HEK293T (cell line): ENCODE measurements at regions not wholly inside any gene's neighbourhood (a gene's known extent, or its start where the extent isn't known, plus 50 kb on each side); places are given as distances from the start of the nearest gene placed in this dataset.

Source experiments
- HDGF ChIP-seq: fragments of 450-650 bp; IDR thresholded peaks from 2 replicates; pipeline ENCODE4 v1.6.1; 2017; ENCODE audit warnings: antibody characterized with exemption, borderline replicate concordance
- SP1 ChIP-seq: fragments of 450-650 bp; IDR thresholded peaks from 2 replicates; pipeline ENCODE4 v1.6.1; 2017

DNA sequence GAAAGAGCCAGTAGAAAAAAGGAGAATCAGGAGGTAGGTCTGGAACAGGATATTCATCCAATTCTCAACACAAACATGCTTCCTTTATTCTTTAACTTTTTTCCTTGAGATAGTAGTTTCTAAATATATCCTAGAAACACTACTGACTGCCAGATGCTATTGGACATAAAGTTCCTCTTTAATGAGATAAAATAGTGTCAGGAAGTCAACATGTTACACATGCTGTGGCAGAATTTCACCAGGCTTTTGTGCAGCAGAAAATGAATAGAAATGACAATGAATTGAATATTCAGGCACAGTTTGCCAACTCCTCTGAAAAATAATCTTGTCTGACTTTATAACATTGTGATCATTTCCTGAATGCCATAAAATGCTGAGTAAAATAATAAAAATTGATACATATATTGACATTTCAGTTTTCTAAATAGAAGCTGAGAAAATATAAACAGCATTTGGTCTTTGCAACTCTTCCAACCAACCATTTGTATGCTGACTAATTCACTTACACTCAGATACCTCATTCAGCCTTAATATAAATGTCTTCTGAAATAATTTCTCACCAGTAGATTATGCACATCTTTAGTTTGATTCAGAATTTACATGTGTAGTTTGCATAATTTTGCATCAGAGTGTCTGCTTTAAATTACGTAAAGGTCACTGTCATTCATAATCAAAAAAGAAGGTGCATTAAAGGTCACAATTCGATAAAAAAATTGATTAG, 486.1 kb upstream of the ADGRL2 start:
- TF ChIP-seq HDGF, result no peak
- TF ChIP-seq SP1, result no peak
